ENCODE measurements at regions not wholly inside any gene's neighbourhood (a gene's known extent, or its start where the extent isn't known, plus 50 kb on each side); places are given as distances from the start of the nearest gene placed in this dataset.

GRCh38 chr21:16504766-16505165 lies 775.0 kb downstream of the USP25 start:
- DNase-seq (ENCODE audit: low read depth, low spot score) = no peak

GRCh38 chr21:16509476-16509875 lies 779.7 kb downstream of the USP25 start:
- DNase-seq (ENCODE audit: low read depth, low spot score) = no peak

More at GRCh38 chr21:16504766-16505165, 775.0 kb downstream of the USP25 start:
- H3K27ac ChIP-seq = no peak overlapping the region

GRCh38 chr21:16514316-16514715 lies 784.5 kb downstream of the USP25 start:
- no peak for DNase-seq (ENCODE audit: low read depth, low spot score)
- no peak overlapping the region for H3K27ac ChIP-seq

More at GRCh38 chr21:16509476-16509875, 779.7 kb downstream of the USP25 start:
- H3K27ac ChIP-seq = no peak overlapping the region

GRCh38 chr21:16517383-16517782 lies 787.6 kb downstream of the USP25 start:
- H3K27ac ChIP-seq = no peak overlapping the region
- no peak for DNase-seq (ENCODE audit: low read depth, low spot score)

- no peak for DNase-seq (ENCODE audit: low read depth, low spot score)
- no peak overlapping the region for H3K27ac ChIP-seq
Observed at GRCh38 chr21:16519036-16519435, 789.3 kb downstream of the USP25 start.

- no peak for DNase-seq (ENCODE audit: low read depth, low spot score)
- no peak overlapping the region for H3K27ac ChIP-seq
Observed at GRCh38 chr21:16519644-16520043, 789.9 kb downstream of the USP25 start.

GRCh38 chr21:16522548-16522947 lies 792.8 kb downstream of the USP25 start:
- DNase-seq (ENCODE audit: low read depth, low spot score) = no peak
- no peak overlapping the region for H3K27ac ChIP-seq

GRCh38 chr21:16530656-16531055 lies 800.9 kb downstream of the USP25 start:
- H3K27ac ChIP-seq = no peak overlapping the region
- DNase-seq (ENCODE audit: low read depth, low spot score) = no peak

- DNase-seq (ENCODE audit: low read depth, low spot score) = no peak
- no peak overlapping the region for H3K27ac ChIP-seq
Observed at GRCh38 chr21:16532840-16533239, 803.1 kb downstream of the USP25 start.

- no peak for DNase-seq (ENCODE audit: low read depth, low spot score)
- peak overlapping the region; percentile 59 for H3K27ac ChIP-seq
Observed at GRCh38 chr21:16533692-16534407, 804.1 kb downstream of the USP25 start.

GRCh38 chr21:16534408-16535101 lies 804.8 kb downstream of the USP25 start:
- peak overlapping the region; percentile 59 for H3K27ac ChIP-seq
- no peak for DNase-seq (ENCODE audit: low read depth, low spot score)

GRCh38 chr21:16535102-16535422 lies 805.3 kb downstream of the USP25 start:
- DNase-seq (ENCODE audit: low read depth, low spot score) = no peak
- H3K27ac ChIP-seq = peak overlapping the region; percentile 59

- no peak for DNase-seq (ENCODE audit: low read depth, low spot score)
- H3K27ac ChIP-seq = peak overlapping the region; percentile 59
Observed at GRCh38 chr21:16535626-16536025, 805.8 kb downstream of the USP25 start.

GRCh38 chr21:16536140-16536539 lies 806.4 kb downstream of the USP25 start:
- DNase-seq (ENCODE audit: low read depth, low spot score) = no peak
- peak overlapping the region; percentile 59 for H3K27ac ChIP-seq

- peak overlapping the region; percentile 34 for H3K27ac ChIP-seq
- DNase-seq (ENCODE audit: low read depth, low spot score) = no peak
Observed at GRCh38 chr21:16536643-16537434, 807.1 kb downstream of the USP25 start.

- no peak for DNase-seq (ENCODE audit: low read depth, low spot score)
- peak overlapping the region; percentile 34 for H3K27ac ChIP-seq
Observed at GRCh38 chr21:16537501-16537900, 807.7 kb downstream of the USP25 start.

- H3K27ac ChIP-seq = no peak overlapping the region
- no peak for DNase-seq (ENCODE audit: low read depth, low spot score)
Observed at GRCh38 chr21:16538405-16538804, 808.6 kb downstream of the USP25 start.

GRCh38 chr21:16538936-16539440 lies 809.2 kb downstream of the USP25 start:
- H3K27ac ChIP-seq = no peak overlapping the region
- no peak for DNase-seq (ENCODE audit: low read depth, low spot score)

GRCh38 chr21:16540966-16541727 lies 811.4 kb downstream of the USP25 start:
- DNase-seq (ENCODE audit: low read depth, low spot score) = no peak
- no peak overlapping the region for H3K27ac ChIP-seq

GRCh38 chr21:16550118-16550517 lies 820.3 kb downstream of the USP25 start:
- H3K27ac ChIP-seq = no peak overlapping the region

More at GRCh38 chr21:16550118-16550517, 820.3 kb downstream of the USP25 start:
- DNase-seq (ENCODE audit: low read depth, low spot score) = no peak

All from epithelial cell of prostate (primary cell).